Activated CD4-positive, alpha-beta T cell treated with anti-CD3 and anti-CD28 coated beads, Interleukin-2, amount 10 ng/mL, durations not matched to agents 7 days and 5 days (primary cell): ENCODE measurements at regions not wholly inside any gene's neighbourhood (a gene's known extent, or its start where the extent isn't known, plus 50 kb on each side); places are given as distances from the start of the nearest gene placed in this dataset.

Source experiments
- CTCF ChIA-PET: fragments of 350-600 bp; sonication (Branson Sonifier 250); formaldehyde crosslinking; loops from one replicate; lab custom pipeline; 2021; ENCODE audit warnings: antibody characterized with exemption; lab: Charles Lee
- POLR2A ChIA-PET: fragments of 350-600 bp; sonication (Branson Sonifier 250); formaldehyde crosslinking; loops from one replicate; lab custom pipeline; 2021; ENCODE audit warnings: antibody characterized with exemption; lab: Charles Lee
- DNase-seq: peaks from one replicate; pipeline ENCODE4 v3.0.0-alpha.2; 2020
- H3K27ac Mint-ChIP-seq: one replicate; pipeline ENCODE4 v1.8.0; 2021; ENCODE audit warnings: mild to moderate bottlenecking, moderate library complexity, mixed read lengths
- H3K27me3 Mint-ChIP-seq: one replicate; pipeline ENCODE4 v1.8.0; 2021; ENCODE audit warnings: mixed read lengths
- H3K36me3 Mint-ChIP-seq: one replicate; pipeline ENCODE4 v1.8.0; 2021; ENCODE audit warnings: low read depth, mixed read lengths
- H3K4me1 Mint-ChIP-seq: one replicate; pipeline ENCODE4 v1.8.0; 2021; ENCODE audit warnings: mixed read lengths
- H3K4me3 Mint-ChIP-seq: one replicate; pipeline ENCODE4 v1.8.0; 2021; ENCODE audit warnings: mild to moderate bottlenecking, moderate library complexity, mixed read lengths
- H3K9me3 Mint-ChIP-seq: one replicate; pipeline ENCODE4 v1.8.0; 2021; ENCODE audit warnings: mixed read lengths

DNA sequence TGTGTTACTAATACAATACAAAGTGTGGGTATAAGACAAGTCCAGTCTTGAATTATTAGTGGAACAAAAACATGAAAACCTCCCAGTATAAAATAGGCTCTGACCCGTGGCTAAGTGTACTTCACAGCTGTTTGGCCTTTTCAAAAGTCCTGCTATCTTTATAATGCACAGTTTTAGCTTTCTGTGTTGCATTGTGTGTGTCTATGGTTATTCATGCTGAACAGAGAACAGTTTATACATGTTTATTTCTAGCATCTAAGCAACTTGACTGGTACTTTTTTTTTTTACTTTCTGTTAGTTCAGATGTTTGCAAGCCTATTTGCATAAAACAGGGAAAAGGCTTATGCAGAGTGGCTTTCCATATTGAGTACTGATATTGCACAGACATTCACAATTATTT lies 119.2 kb upstream of the CCN2 start:
- no peaks in the 10 kb centered on the region for H3K9me3 Mint-ChIP-seq
- H3K36me3 Mint-ChIP-seq: no peaks in the 10 kb centered on the region
- no peaks in the 10 kb centered on the region for H3K4me1 Mint-ChIP-seq
- H3K27me3 Mint-ChIP-seq: peaks cover 3% of the 10 kb centered on the region
- H3K27ac Mint-ChIP-seq: no peak overlapping the region
- CTCF ChIA-PET: no interaction called here
- no peak for DNase-seq
- POLR2A ChIA-PET: no interaction called here
- no peak overlapping the region for H3K4me3 Mint-ChIP-seq

- Mint-ChIP-seq H3K9me3 (no peaks in the 10 kb centered on the region), H3K27ac (no peak overlapping the region), H3K4me1 (no peaks in the 10 kb centered on the region), H3K4me3 (no peak overlapping the region), H3K27me3 (peaks cover 3% of the 10 kb centered on the region), H3K36me3 (no peaks in the 10 kb centered on the region)
- CTCF ChIA-PET: no interaction called here
- no peak for DNase-seq
- POLR2A ChIA-PET: no interaction called here
These were observed 117.6 kb upstream of the CCN2 start for GRCh38 chr6:132068766-132069165.

DNA sequence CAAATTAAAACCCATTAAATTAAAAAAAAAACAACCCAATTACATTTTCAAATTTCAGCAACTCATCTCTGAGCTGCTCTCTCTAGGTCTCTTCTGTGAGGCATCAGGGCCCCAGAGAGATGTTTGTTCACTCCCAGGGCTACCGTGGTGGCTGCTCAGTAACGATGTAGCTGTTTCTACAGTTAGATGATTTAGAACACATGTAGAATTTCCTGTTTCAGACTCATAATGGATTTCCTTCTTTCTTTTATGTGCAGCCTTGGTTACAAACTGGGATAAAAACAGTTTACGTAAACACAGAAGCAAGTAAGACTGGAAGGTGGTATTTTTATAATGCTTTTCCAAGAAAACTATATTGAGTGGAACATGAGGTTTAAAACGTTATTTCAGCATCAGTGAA lies 116.1 kb upstream of the CCN2 start:
- ChIA-PET POLR2A (no interaction called here), CTCF (interaction anchor here (0.6 kb wide), 1 partner anchor 17 kb away, joined by 4 read pairs; no protein-coding TSS in a partner anchor)
- H3K4me3 Mint-ChIP-seq: no peak overlapping the region
- no peak overlapping the region for H3K27ac Mint-ChIP-seq
- H3K27me3 Mint-ChIP-seq: peaks cover 3% of the 10 kb centered on the region
- H3K4me1 Mint-ChIP-seq: no peaks in the 10 kb centered on the region
- no peak for DNase-seq
- H3K9me3 Mint-ChIP-seq: no peaks in the 10 kb centered on the region
- no peaks in the 10 kb centered on the region for H3K36me3 Mint-ChIP-seq

GRCh38 chr6:132065556-132065955 lies 114.4 kb upstream of the CCN2 start:
- no peaks in the 10 kb centered on the region for H3K9me3 Mint-ChIP-seq
- no peaks in the 10 kb centered on the region for H3K36me3 Mint-ChIP-seq
- H3K4me3 Mint-ChIP-seq: no peak overlapping the region
- H3K27ac Mint-ChIP-seq: no peak overlapping the region
- no peaks in the 10 kb centered on the region for H3K27me3 Mint-ChIP-seq
- no peaks in the 10 kb centered on the region for H3K4me1 Mint-ChIP-seq
- CTCF ChIA-PET: no interaction called here
- DNase-seq: no peak
- POLR2A ChIA-PET: no interaction called here

- no peak overlapping the region for H3K27ac Mint-ChIP-seq
- H3K36me3 Mint-ChIP-seq: no peaks in the 10 kb centered on the region
- ChIA-PET CTCF (no interaction called here), POLR2A (no interaction called here)
- H3K9me3 Mint-ChIP-seq: no peaks in the 10 kb centered on the region
- H3K4me3 Mint-ChIP-seq: no peak overlapping the region
- no peak for DNase-seq
- no peaks in the 10 kb centered on the region for H3K4me1 Mint-ChIP-seq
- no peaks in the 10 kb centered on the region for H3K27me3 Mint-ChIP-seq
These were observed 112.6 kb upstream of the CCN2 start for GRCh38 chr6:132063738-132064137.

DNA sequence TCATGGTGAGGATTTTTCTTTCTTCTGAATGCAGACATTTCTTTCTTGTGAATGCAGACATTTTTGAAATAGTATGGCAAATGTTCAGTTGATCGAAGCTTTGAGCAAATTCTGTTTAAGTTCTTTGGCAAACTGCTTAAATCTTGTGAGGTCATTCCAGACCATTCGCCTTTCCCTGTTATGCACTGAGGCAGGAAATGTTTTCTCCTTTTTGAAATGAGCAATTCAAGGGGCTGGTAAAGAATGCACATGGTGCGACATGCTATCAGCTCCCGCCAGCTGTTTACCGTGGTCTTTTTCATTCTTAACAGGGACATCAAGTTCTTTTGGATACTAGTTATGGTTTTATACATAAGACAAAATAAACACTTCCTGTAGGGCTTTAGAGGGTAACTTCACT lies 112.0 kb upstream of the CCN2 start:
- no peaks in the 10 kb centered on the region for H3K27me3 Mint-ChIP-seq
- H3K4me3 Mint-ChIP-seq: no peak overlapping the region
- POLR2A ChIA-PET: no interaction called here

GRCh38 chr6:132062626-132063025 lies 111.5 kb upstream of the CCN2 start:
- no peak overlapping the region for H3K4me3 Mint-ChIP-seq
- no peaks in the 10 kb centered on the region for H3K27me3 Mint-ChIP-seq
- DNase-seq: no peak
- H3K4me1 Mint-ChIP-seq: no peaks in the 10 kb centered on the region
- ChIA-PET POLR2A (no interaction called here), CTCF (no interaction called here)
- H3K36me3 Mint-ChIP-seq: no peaks in the 10 kb centered on the region
- H3K9me3 Mint-ChIP-seq: no peaks in the 10 kb centered on the region
- H3K27ac Mint-ChIP-seq: no peak overlapping the region

More for the DNA sequence above, 112.0 kb upstream of the CCN2 start:
- H3K9me3 Mint-ChIP-seq: no peaks in the 10 kb centered on the region
- no peaks in the 10 kb centered on the region for H3K4me1 Mint-ChIP-seq
- no peak for DNase-seq
- no peak overlapping the region for H3K27ac Mint-ChIP-seq
- no peaks in the 10 kb centered on the region for H3K36me3 Mint-ChIP-seq
- CTCF ChIA-PET: no interaction called here

- Mint-ChIP-seq H3K27me3 (no peaks in the 10 kb centered on the region), H3K27ac (no peak overlapping the region), H3K36me3 (no peaks in the 10 kb centered on the region), H3K9me3 (no peaks in the 10 kb centered on the region), H3K4me3 (no peak overlapping the region), H3K4me1 (no peaks in the 10 kb centered on the region)
- POLR2A ChIA-PET: no interaction called here
- no peak for DNase-seq
- CTCF ChIA-PET: no interaction called here
These were observed 110.2 kb upstream of the CCN2 start for GRCh38 chr6:132061381-132061780.

- CTCF ChIA-PET: no interaction called here
These were observed 109.4 kb upstream of the CCN2 start for GRCh38 chr6:132060591-132060990.

GRCh38 chr6:132058975-132059374 lies 107.8 kb upstream of the CCN2 start:
- CTCF ChIA-PET: no interaction called here
- no peak overlapping the region for H3K4me3 Mint-ChIP-seq
- no peak for DNase-seq
- H3K27me3 Mint-ChIP-seq: no peaks in the 10 kb centered on the region
- H3K36me3 Mint-ChIP-seq: no peaks in the 10 kb centered on the region
- H3K9me3 Mint-ChIP-seq: no peaks in the 10 kb centered on the region
- H3K27ac Mint-ChIP-seq: no peak overlapping the region
- POLR2A ChIA-PET: no interaction called here
- H3K4me1 Mint-ChIP-seq: no peaks in the 10 kb centered on the region

More at GRCh38 chr6:132060591-132060990, 109.4 kb upstream of the CCN2 start:
- Mint-ChIP-seq H3K36me3 (no peaks in the 10 kb centered on the region), H3K27ac (no peak overlapping the region), H3K9me3 (no peaks in the 10 kb centered on the region), H3K4me1 (no peaks in the 10 kb centered on the region), H3K4me3 (no peak overlapping the region), H3K27me3 (no peaks in the 10 kb centered on the region)
- no peak for DNase-seq
- POLR2A ChIA-PET: no interaction called here

DNA sequence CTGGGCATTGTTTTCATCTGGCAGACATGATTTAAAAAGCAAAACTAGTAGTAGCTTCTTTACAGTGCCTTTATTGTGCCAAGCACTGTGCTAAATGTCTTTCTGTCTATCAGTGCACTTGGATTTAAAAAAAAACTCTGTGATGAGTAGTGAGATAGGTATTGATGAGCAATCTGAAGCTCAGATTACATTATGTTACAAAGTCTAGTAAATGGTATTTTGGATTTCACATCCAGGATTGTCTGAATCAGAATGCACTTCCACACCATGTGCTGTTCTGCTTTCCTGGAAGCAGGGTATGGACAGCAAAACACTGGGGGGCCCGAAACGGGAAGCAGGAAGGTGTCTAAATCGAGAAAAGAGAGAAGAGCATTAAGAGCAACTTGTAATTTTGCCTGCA lies 103.4 kb upstream of the CCN2 start:
- H3K4me1 Mint-ChIP-seq: no peaks in the 10 kb centered on the region
- H3K9me3 Mint-ChIP-seq: no peaks in the 10 kb centered on the region
- CTCF ChIA-PET: no interaction called here
- no peak overlapping the region for H3K27ac Mint-ChIP-seq
- POLR2A ChIA-PET: no interaction called here
- H3K4me3 Mint-ChIP-seq: no peak overlapping the region
- H3K36me3 Mint-ChIP-seq: no peaks in the 10 kb centered on the region
- H3K27me3 Mint-ChIP-seq: no peaks in the 10 kb centered on the region
- no peak for DNase-seq

- Mint-ChIP-seq H3K4me3 (no peak overlapping the region), H3K36me3 (no peaks in the 10 kb centered on the region), H3K4me1 (no peaks in the 10 kb centered on the region), H3K27ac (no peak overlapping the region), H3K27me3 (no peaks in the 10 kb centered on the region), H3K9me3 (no peaks in the 10 kb centered on the region)
- ChIA-PET POLR2A (no interaction called here), CTCF (no interaction called here)
- no peak for DNase-seq
These were observed 102.3 kb upstream of the CCN2 start for GRCh38 chr6:132053511-132053910.

GRCh38 chr6:132052096-132052495 lies 100.9 kb upstream of the CCN2 start:
- DNase-seq: no peak
- H3K4me1 Mint-ChIP-seq: no peaks in the 10 kb centered on the region
- H3K4me3 Mint-ChIP-seq: no peak overlapping the region
- no peak overlapping the region for H3K27ac Mint-ChIP-seq
- ChIA-PET CTCF (no interaction called here), POLR2A (no interaction called here)
- no peaks in the 10 kb centered on the region for H3K9me3 Mint-ChIP-seq
- H3K27me3 Mint-ChIP-seq: no peaks in the 10 kb centered on the region
- no peaks in the 10 kb centered on the region for H3K36me3 Mint-ChIP-seq

- H3K4me3 Mint-ChIP-seq: no peak overlapping the region
- H3K4me1 Mint-ChIP-seq: no peaks in the 10 kb centered on the region
- DNase-seq: no peak
- no peaks in the 10 kb centered on the region for H3K27me3 Mint-ChIP-seq
- no peak overlapping the region for H3K27ac Mint-ChIP-seq
- ChIA-PET POLR2A (no interaction called here), CTCF (no interaction called here)
- no peaks in the 10 kb centered on the region for H3K36me3 Mint-ChIP-seq
- H3K9me3 Mint-ChIP-seq: no peaks in the 10 kb centered on the region
These were observed 94.7 kb upstream of the CCN2 start for GRCh38 chr6:132045877-132046276.
